NCI-H1417 (cell line): ENCODE measurements at regions not wholly inside any gene's neighbourhood (a gene's known extent, or its start where the extent isn't known, plus 50 kb on each side); places are given as distances from the start of the nearest gene placed in this dataset.
"Not testable (repeated sequence)": the region's sequence is repeated elsewhere in the genome, so short reads cannot be mapped to it uniquely, and the experiment has no call there.

Experiments used
- DNase-seq, 3 experiments: peaks; one replicate each; lab custom pipeline; 2025; lab: John Stamatoyannopoulos, UW

- no peak for DNase-seq
Measured at GRCh38 chr2:175755656-175756386, 246.2 kb downstream of the LNPK start.

- no peak for DNase-seq
Measured at GRCh38 chr2:175755169-175755568, 246.9 kb downstream of the LNPK start.

GRCh38 chr2:175750195-175750594 is 251.9 kb downstream of the LNPK start:
- DNase-seq: no peak

- no peak for DNase-seq
Measured at GRCh38 chr2:175745911-175746310, 256.2 kb downstream of the LNPK start.

GRCh38 chr2:175744000-175744399 is 258.1 kb downstream of the LNPK start:
- no peak for DNase-seq

GRCh38 chr2:175743011-175743410 is 259.1 kb downstream of the LNPK start:
- no peak for DNase-seq

- DNase-seq: no peak
Measured at GRCh38 chr2:175742367-175742766, 259.7 kb downstream of the LNPK start.

GRCh38 chr2:175741164-175741563 is 260.9 kb downstream of the LNPK start:
- no peak for DNase-seq

- peak in 2 of 3 experiments; percentile 49 to 91 for DNase-seq
Measured at GRCh38 chr2:175737722-175738361, 264.2 kb downstream of the LNPK start.

GRCh38 chr2:175734686-175735085 is 267.4 kb downstream of the LNPK start:
- DNase-seq: peak; percentile 34 to 81 (median 57)

GRCh38 chr2:175732531-175732930 is 269.5 kb downstream of the LNPK start:
- DNase-seq: no peak

GRCh38 chr2:175730050-175730449 is 272.0 kb downstream of the LNPK start:
- DNase-seq: no peak

GRCh38 chr2:175729049-175729706 is 272.9 kb downstream of the LNPK start:
- DNase-seq: no peak

- no peak for DNase-seq
Measured at GRCh38 chr2:175728032-175728431, 274.0 kb downstream of the LNPK start.

GRCh38 chr2:175726223-175726622 is 275.8 kb downstream of the LNPK start:
- no peak for DNase-seq

- DNase-seq: no peak
Measured at GRCh38 chr2:175709248-175709647, 292.8 kb downstream of the LNPK start.

- DNase-seq: no peak
Measured at GRCh38 chr2:175707322-175707721, 294.7 kb downstream of the LNPK start.

- DNase-seq: not testable (repeated sequence)
Measured at GRCh38 chr2:175704568-175704967, 297.5 kb downstream of the LNPK start.

GRCh38 chr2:175698061-175698460 is 304.0 kb downstream of the LNPK start:
- no peak for DNase-seq

GRCh38 chr2:175690113-175690837 is 311.8 kb downstream of the LNPK start:
- peak; percentile 41 to 89 (median 70) for DNase-seq

GRCh38 chr2:175688243-175688642 is 313.8 kb downstream of the LNPK start:
- peak in 1 of 3 experiments; percentile 26 for DNase-seq

GRCh38 chr2:175687465-175687864 is 314.6 kb downstream of the LNPK start:
- DNase-seq: peak; percentile 2 to 64 (median 19)
